Activated B cell treated with CpG ODN at 0.5 μM for 24 hours (primary cell): ENCODE measurements at regions not wholly inside any gene's neighbourhood (a gene's known extent, or its start where the extent isn't known, plus 50 kb on each side); places are given as distances from the start of the nearest gene placed in this dataset.

ENCODE experiments used
- ATAC-seq: fragments of 200-7000 bp; cut with Tn5 transposase; one replicate; pipeline ENCODE4 v1.10.0; 2021; ENCODE audit warnings: low read depth, mild to moderate bottlenecking, moderate library complexity
- CTCF ChIA-PET: fragments of 350-600 bp; sonication (Branson Sonifier 250); formaldehyde crosslinking; loops from one replicate; lab custom pipeline; 2021; ENCODE audit warnings: antibody characterized with exemption; lab: Charles Lee
- POLR2A ChIA-PET: fragments of 350-600 bp; sonication (Branson Sonifier 250); formaldehyde crosslinking; loops from one replicate; lab custom pipeline; 2021; ENCODE audit warnings: antibody characterized with exemption; lab: Charles Lee
- DNase-seq: peaks from one replicate; pipeline ENCODE4 v3.0.0; 2022
- H3K27ac Mint-ChIP-seq: one replicate; pipeline ENCODE4 v1.8.0; 2020; ENCODE audit warnings: mixed read lengths
- H3K27me3 Mint-ChIP-seq: one replicate; pipeline ENCODE4 v1.8.0; 2021; ENCODE audit warnings: mixed read lengths
- H3K36me3 Mint-ChIP-seq: one replicate; pipeline ENCODE4 v1.8.0; 2021; ENCODE audit warnings: low read depth, mixed read lengths
- H3K4me1 Mint-ChIP-seq: one replicate; pipeline ENCODE4 v1.8.0; 2021; ENCODE audit warnings: mixed read lengths
- H3K4me3 Mint-ChIP-seq: one replicate; pipeline ENCODE4 v1.8.0; 2020; ENCODE audit warnings: mild to moderate bottlenecking, mixed read lengths
- H3K9me3 Mint-ChIP-seq: one replicate; pipeline ENCODE4 v1.8.0; 2020; ENCODE audit warnings: mixed read lengths
- CTCF ChIP-seq: fragments of 200-600 bp; IDR thresholded peaks from one replicate; pipeline ENCODE4 v1.8.0; 2022; ENCODE audit warnings: antibody characterized with exemption, mild to moderate bottlenecking
- intact Hi-C: fragments of 100-400 bp; cut with micrococcal nuclease; formaldehyde crosslinking; loops from one replicate; pipeline ENCODE4 v1.15.1; 2024

GRCh38 chr21:20249401-20249800 lies 748.8 kb upstream of the NCAM2 start:
- DNase-seq (no peak), ATAC-seq (no peak)
- ChIA-PET POLR2A (no interaction called here), CTCF (no interaction called here)
- H3K36me3 Mint-ChIP-seq, result no peaks in the 10 kb centered on the region
- no peaks in the 10 kb centered on the region for H3K4me1 Mint-ChIP-seq
- no peak for TF ChIP-seq CTCF
- intact Hi-C loops, result no loop called here
- H3K9me3 Mint-ChIP-seq, result no peaks in the 10 kb centered on the region
- H3K27ac Mint-ChIP-seq, result no peak overlapping the region
- no peaks in the 10 kb centered on the region for H3K27me3 Mint-ChIP-seq
- no peak overlapping the region for H3K4me3 Mint-ChIP-seq

- Mint-ChIP-seq H3K36me3 (no peaks in the 10 kb centered on the region), H3K27me3 (no peaks in the 10 kb centered on the region), H3K9me3 (no peaks in the 10 kb centered on the region), H3K27ac (no peak overlapping the region), H3K4me1 (no peaks in the 10 kb centered on the region), H3K4me3 (no peak overlapping the region)
- ChIA-PET POLR2A (no interaction called here), CTCF (no interaction called here)
- no peak for ATAC-seq
- DNase-seq, result no peak
- no peak for TF ChIP-seq CTCF
- intact Hi-C loops, result no loop called here
Measured at GRCh38 chr21:20250337-20250736, 747.9 kb upstream of the NCAM2 start.

GRCh38 chr21:20253261-20253660 lies 744.9 kb upstream of the NCAM2 start:
- TF ChIP-seq CTCF, result no peak
- Mint-ChIP-seq H3K27me3 (no peaks in the 10 kb centered on the region), H3K4me1 (no peaks in the 10 kb centered on the region), H3K4me3 (no peak overlapping the region), H3K36me3 (no peaks in the 10 kb centered on the region), H3K27ac (no peak overlapping the region), H3K9me3 (peaks cover 2% of the 10 kb centered on the region)
- intact Hi-C loops, result no loop called here
- DNase-seq, result no peak
- ATAC-seq, result no peak
- POLR2A ChIA-PET, result no interaction called here
- CTCF ChIA-PET, result no interaction called here

- Mint-ChIP-seq H3K36me3 (no peaks in the 10 kb centered on the region), H3K4me3 (no peak overlapping the region), H3K27ac (no peak overlapping the region), H3K4me1 (no peaks in the 10 kb centered on the region), H3K9me3 (peaks cover 2% of the 10 kb centered on the region), H3K27me3 (no peaks in the 10 kb centered on the region)
- CTCF ChIA-PET, result no interaction called here
- DNase-seq (no peak), ATAC-seq (no peak)
- intact Hi-C loops, result no loop called here
- POLR2A ChIA-PET, result no interaction called here
- TF ChIP-seq CTCF, result no peak
Measured at GRCh38 chr21:20254964-20255363, 743.2 kb upstream of the NCAM2 start.

DNA sequence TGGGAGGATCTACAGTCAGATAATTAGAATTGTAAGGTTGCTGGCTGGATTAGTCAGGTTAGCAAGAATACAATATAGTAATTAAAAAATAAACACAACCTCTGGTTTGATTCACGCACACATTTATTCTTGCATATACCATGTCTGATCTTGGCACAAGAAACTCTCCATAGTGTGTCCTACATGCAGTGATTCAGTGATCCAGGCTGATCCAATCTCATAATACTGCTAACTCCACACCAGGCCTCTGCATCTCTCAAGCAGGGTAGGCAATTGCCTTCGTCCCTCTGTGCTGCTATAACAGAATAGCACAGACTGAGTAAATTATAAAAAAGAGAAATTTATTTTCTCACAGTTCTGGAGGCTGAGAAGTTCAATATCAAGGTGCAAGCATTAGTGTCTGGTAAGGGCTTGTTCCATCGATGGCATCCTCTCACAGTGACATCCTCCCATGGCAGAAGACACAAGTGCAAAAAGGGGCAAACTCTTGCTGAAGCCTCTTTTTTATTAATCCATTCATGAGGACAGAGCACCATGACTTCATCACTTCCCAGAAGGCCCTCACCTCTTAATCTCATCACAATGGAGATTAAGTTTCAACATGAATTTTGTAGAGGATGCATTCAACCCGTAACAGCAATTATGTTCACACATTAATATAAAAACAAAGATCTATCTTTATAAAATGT lies 741.0 kb upstream of the NCAM2 start:
- TF ChIP-seq CTCF, result no peak
- H3K9me3 Mint-ChIP-seq, result peaks cover 7% of the 10 kb centered on the region
- no peak overlapping the region for H3K4me3 Mint-ChIP-seq
- no peaks in the 10 kb centered on the region for H3K4me1 Mint-ChIP-seq
- intact Hi-C loops, result no loop called here
- no peak for ATAC-seq
- ChIA-PET CTCF (no interaction called here), POLR2A (no interaction called here)
- no peak overlapping the region for H3K27ac Mint-ChIP-seq
- H3K27me3 Mint-ChIP-seq, result no peaks in the 10 kb centered on the region
- no peaks in the 10 kb centered on the region for H3K36me3 Mint-ChIP-seq
- no peak for DNase-seq
